Panc1 (cell line): ENCODE measurements at regions not wholly inside any gene's neighbourhood (a gene's known extent, or its start where the extent isn't known, plus 50 kb on each side); places are given as distances from the start of the nearest gene placed in this dataset.

Experiments used
- ATAC-seq: fragments of 200-7000 bp; cut with Tn5 transposase; 2 replicates; pipeline ENCODE4 v1.9.1; 2020; ENCODE audit warnings: mild to moderate bottlenecking, moderate library complexity
- BruUV-seq: library from RNA; stranded (reverse); fragments of 400-500 nt; replicated peaks from 2 replicates; lab custom pipeline; 2021; lab: Mats Ljungman, UMichigan
- CTCF ChIA-PET: fragments of 300-600 bp; sonication (Branson Sonifier 250); formaldehyde crosslinking; loops from one replicate; lab custom pipeline; 2022; ENCODE audit warnings: antibody characterized with exemption; lab: Charles Lee
- POLR2A ChIA-PET: fragments of 300-600 bp; sonication (Branson Sonifier 250); formaldehyde crosslinking; loops from one replicate; lab custom pipeline; 2022; ENCODE audit warnings: antibody characterized with exemption; lab: Charles Lee
- DNase-seq: peaks from one replicate; pipeline ENCODE4 v3.0.0-alpha.2; 2010; ENCODE audit warnings: low read depth, low spot score
- H3K27ac ChIP-seq: 2 replicates; pipeline ENCODE4 v1.5.1; 2011; ENCODE audit warnings: mild to moderate bottlenecking, low read length, inconsistent platforms
- H3K27me3 ChIP-seq: fragments of 200-500 bp; sonication (Bioruptor generic); 2 replicates; pipeline ENCODE4 v1.6.0; 2014; ENCODE audit warnings: low read length, inconsistent platforms; ENCODE audit not compliant: control insufficient read depth, insufficient read depth
- H3K36me3 ChIP-seq: fragments of 200-500 bp; sonication (Bioruptor generic); 2 replicates; pipeline ENCODE4 v1.5.1; 2014; ENCODE audit warnings: inconsistent platforms, mild to moderate bottlenecking, low read length, moderate library complexity; ENCODE audit not compliant: control insufficient read depth, insufficient read depth
- H3K4me1 ChIP-seq: 2 replicates; pipeline ENCODE4 v1.5.1; 2011; ENCODE audit warnings: inconsistent platforms, mild to moderate bottlenecking, low read length, moderate library complexity; ENCODE audit not compliant: control insufficient read depth, insufficient read depth
- H3K4me3 ChIP-seq, 2 experiments: 2 replicates each; pipeline ENCODE4 v1.5.1; 2011 to 2012; ENCODE audit warnings: low read depth in 2 of 2, low read length in 2 of 2, mild to moderate bottlenecking in 2 of 2, inconsistent platforms in 1 of 2, moderate library complexity in 1 of 2
- H3K9me3 ChIP-seq: fragments of 200-500 bp; sonication (Bioruptor generic); 2 replicates; pipeline ENCODE4 v1.5.1; 2014; ENCODE audit warnings: low read depth, mild to moderate bottlenecking, inconsistent platforms, low read length, moderate library complexity; ENCODE audit not compliant: control insufficient read depth, insufficient read depth
- POLR2AphosphoS5 ChIP-seq: IDR thresholded peaks from 2 replicates; pipeline ENCODE4 v1.6.1; 2012; ENCODE audit warnings: mild to moderate bottlenecking, low read depth, low read length, moderate library complexity
- SIN3A ChIP-seq: IDR thresholded peaks from 2 replicates; pipeline ENCODE4 v1.6.1; 2012; ENCODE audit warnings: low read depth, mild to moderate bottlenecking, low read length, moderate library complexity, borderline replicate concordance; ENCODE audit not compliant: insufficient read depth
- TCF7L2 ChIP-seq: IDR thresholded peaks from 2 replicates; pipeline ENCODE4 v1.6.1; 2011; ENCODE audit warnings: mild to moderate bottlenecking, low read depth, low read length, inconsistent platforms
- in situ Hi-C: cut with HindIII; loops from 2 replicates; pipeline ENCODE4 v1.10.0; 2016; ENCODE audit warnings: low sequenced_read_pairs, low pct_unique_long_range_greater_than_20kb
- intact Hi-C: fragments of 100-400 bp; cut with micrococcal nuclease; formaldehyde crosslinking; loops from one replicate; pipeline ENCODE4 v1.10.0; 2022; ENCODE audit not compliant: unreplicated experiment
- TF ChIP-seq, protein P1 (sequence below): fragments of 450-650 bp; IDR thresholded peaks from 2 replicates; pipeline ENCODE4 v1.5.1; 2017; ENCODE audit warnings: mild to moderate bottlenecking
- TF ChIP-seq, protein P2 (sequence below), 2 experiments: IDR thresholded peaks; 2 replicates each; pipeline ENCODE4 v1.6.1; 2011 to 2012; ENCODE audit warnings: low read depth in 2 of 2, control low read depth in 1 of 2, low read length in 1 of 2, mild to moderate bottlenecking in 1 of 2, moderate library complexity in 1 of 2; ENCODE audit not compliant: insufficient read depth in 1 of 2

GRCh38 chr13:65314008-65314407 is 1916.1 kb downstream of the PCDH9 start:
- no peak for ATAC-seq
- POLR2A ChIA-PET: no interaction called here
- DNase-seq: no peak
- Histone ChIP-seq H3K4me3 (no peak overlapping the region), H3K4me1 (no peaks in the 10 kb centered on the region), H3K27me3 (no peaks in the 10 kb centered on the region), H3K27ac (no peak overlapping the region), H3K36me3 (no peaks in the 10 kb centered on the region), H3K9me3 (no peaks in the 10 kb centered on the region)
- TF ChIP-seq POLR2AphosphoS5: no peak
- TF ChIP-seq, protein P1, sequence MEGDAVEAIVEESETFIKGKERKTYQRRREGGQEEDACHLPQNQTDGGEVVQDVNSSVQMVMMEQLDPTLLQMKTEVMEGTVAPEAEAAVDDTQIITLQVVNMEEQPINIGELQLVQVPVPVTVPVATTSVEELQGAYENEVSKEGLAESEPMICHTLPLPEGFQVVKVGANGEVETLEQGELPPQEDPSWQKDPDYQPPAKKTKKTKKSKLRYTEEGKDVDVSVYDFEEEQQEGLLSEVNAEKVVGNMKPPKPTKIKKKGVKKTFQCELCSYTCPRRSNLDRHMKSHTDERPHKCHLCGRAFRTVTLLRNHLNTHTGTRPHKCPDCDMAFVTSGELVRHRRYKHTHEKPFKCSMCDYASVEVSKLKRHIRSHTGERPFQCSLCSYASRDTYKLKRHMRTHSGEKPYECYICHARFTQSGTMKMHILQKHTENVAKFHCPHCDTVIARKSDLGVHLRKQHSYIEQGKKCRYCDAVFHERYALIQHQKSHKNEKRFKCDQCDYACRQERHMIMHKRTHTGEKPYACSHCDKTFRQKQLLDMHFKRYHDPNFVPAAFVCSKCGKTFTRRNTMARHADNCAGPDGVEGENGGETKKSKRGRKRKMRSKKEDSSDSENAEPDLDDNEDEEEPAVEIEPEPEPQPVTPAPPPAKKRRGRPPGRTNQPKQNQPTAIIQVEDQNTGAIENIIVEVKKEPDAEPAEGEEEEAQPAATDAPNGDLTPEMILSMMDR: no peak
- TF ChIP-seq, protein P2, sequence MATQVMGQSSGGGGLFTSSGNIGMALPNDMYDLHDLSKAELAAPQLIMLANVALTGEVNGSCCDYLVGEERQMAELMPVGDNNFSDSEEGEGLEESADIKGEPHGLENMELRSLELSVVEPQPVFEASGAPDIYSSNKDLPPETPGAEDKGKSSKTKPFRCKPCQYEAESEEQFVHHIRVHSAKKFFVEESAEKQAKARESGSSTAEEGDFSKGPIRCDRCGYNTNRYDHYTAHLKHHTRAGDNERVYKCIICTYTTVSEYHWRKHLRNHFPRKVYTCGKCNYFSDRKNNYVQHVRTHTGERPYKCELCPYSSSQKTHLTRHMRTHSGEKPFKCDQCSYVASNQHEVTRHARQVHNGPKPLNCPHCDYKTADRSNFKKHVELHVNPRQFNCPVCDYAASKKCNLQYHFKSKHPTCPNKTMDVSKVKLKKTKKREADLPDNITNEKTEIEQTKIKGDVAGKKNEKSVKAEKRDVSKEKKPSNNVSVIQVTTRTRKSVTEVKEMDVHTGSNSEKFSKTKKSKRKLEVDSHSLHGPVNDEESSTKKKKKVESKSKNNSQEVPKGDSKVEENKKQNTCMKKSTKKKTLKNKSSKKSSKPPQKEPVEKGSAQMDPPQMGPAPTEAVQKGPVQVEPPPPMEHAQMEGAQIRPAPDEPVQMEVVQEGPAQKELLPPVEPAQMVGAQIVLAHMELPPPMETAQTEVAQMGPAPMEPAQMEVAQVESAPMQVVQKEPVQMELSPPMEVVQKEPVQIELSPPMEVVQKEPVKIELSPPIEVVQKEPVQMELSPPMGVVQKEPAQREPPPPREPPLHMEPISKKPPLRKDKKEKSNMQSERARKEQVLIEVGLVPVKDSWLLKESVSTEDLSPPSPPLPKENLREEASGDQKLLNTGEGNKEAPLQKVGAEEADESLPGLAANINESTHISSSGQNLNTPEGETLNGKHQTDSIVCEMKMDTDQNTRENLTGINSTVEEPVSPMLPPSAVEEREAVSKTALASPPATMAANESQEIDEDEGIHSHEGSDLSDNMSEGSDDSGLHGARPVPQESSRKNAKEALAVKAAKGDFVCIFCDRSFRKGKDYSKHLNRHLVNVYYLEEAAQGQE (IDR thresholded peaks at IDR 0.05; ENCODE audit: insufficient read depth in 1 of 2, low read depth in 2 of 2, low read length in 1 of 2): no peak
- no peak for TF ChIP-seq SIN3A
- no peak for TF ChIP-seq TCF7L2
- intact Hi-C loops (no loop called here), in situ Hi-C loops (no loop called here)
- no TSS peak for BruUV-seq
- CTCF ChIA-PET: no interaction called here

- no peak overlapping the region for H3K27ac ChIP-seq
- in situ Hi-C loops (no loop called here), intact Hi-C loops (no loop called here)
- ATAC-seq (no peak), DNase-seq (no peak)
- ChIA-PET CTCF (no interaction called here), POLR2A (no interaction called here)
- H3K4me3 ChIP-seq: no peak overlapping the region
- no peaks in the 10 kb centered on the region for H3K27me3 ChIP-seq
- no peaks in the 10 kb centered on the region for H3K4me1 ChIP-seq
- no TSS peak for BruUV-seq
- H3K9me3 ChIP-seq: no peaks in the 10 kb centered on the region
- TF ChIP-seq POLR2AphosphoS5: no peak
- no peaks in the 10 kb centered on the region for H3K36me3 ChIP-seq
These were observed 1919.3 kb downstream of the PCDH9 start for GRCh38 chr13:65310663-65311328.

DNA sequence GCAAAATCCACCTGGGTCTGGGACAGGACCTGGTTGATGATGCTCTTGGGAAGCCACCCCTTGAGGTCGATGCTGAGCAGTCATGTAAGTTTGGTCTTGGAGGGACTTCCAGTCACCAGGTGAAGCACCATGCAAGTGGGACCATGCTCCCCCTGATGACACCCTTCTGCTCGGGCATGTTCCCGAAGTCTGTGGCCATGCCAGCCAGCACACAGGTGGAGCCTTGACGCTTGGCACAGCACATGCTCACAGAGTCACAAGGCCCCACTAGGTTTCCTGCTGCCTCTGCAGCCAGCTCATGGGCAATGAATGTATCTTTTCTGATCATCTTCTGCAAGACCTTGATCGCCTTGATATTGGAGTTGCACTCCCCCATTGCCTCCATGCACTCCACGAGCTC is 1920.2 kb downstream of the PCDH9 start:
- Histone ChIP-seq H3K27ac (no peak overlapping the region), H3K27me3 (no peaks in the 10 kb centered on the region), H3K9me3 (no peaks in the 10 kb centered on the region), H3K36me3 (no peaks in the 10 kb centered on the region), H3K4me3 (no peak overlapping the region), H3K4me1 (no peaks in the 10 kb centered on the region)
- DNase-seq (no peak), ATAC-seq (no peak)
- CTCF ChIA-PET: no interaction called here
- in situ Hi-C loops: no loop called here
- TF ChIP-seq SIN3A (no peak), TCF7L2 (no peak), POLR2AphosphoS5 (no peak)
- TF ChIP-seq, protein P2 (IDR thresholded peaks at IDR 0.05; ENCODE audit: insufficient read depth in 1 of 2, low read depth in 2 of 2, low read length in 1 of 2): no peak
- TF ChIP-seq, protein P1: no peak
- no TSS peak for BruUV-seq
- POLR2A ChIA-PET: no interaction called here
- intact Hi-C loops: loop anchor here (10.0 kb wide), 1 partner anchor 65 kb away; no protein-coding TSS in a partner anchor
